SK-N-SH (cell line): ENCODE measurements at regions not wholly inside any gene's neighbourhood (a gene's known extent, or its start where the extent isn't known, plus 50 kb on each side); places are given as distances from the start of the nearest gene placed in this dataset.

Experiments
- CTCF ChIA-PET: fragments of 300-600, 350-600 bp; formaldehyde crosslinking; extraction: SDS; loops from one replicate; lab custom pipeline; 2021; lab: Yijun Ruan, JAX
- POLR2A ChIA-PET: fragments of 350-600 bp; sonication (Branson Sonifier 250); formaldehyde crosslinking; extraction: SDS; loops from one replicate; lab custom pipeline; 2020; ENCODE audit warnings: antibody characterized with exemption, inconsistent platforms; lab: Yijun Ruan, JAX
- DNase-seq: peaks from one replicate; pipeline ENCODE4 v3.0.0; 2012
- H2AFZ ChIP-seq: fragments of 200-600 bp; sonication (generic); 2 replicates; pipeline ENCODE4 v1.8.1; 2016; ENCODE audit warnings: antibody characterized with exemption, mild to moderate bottlenecking, low read depth
- H3F3A ChIP-seq: fragments of 200-600 bp; sonication (generic); replicated peaks from 2 replicates; pipeline ENCODE3; 2016; ENCODE audit warnings: antibody characterized with exemption, mild to moderate bottlenecking; ENCODE audit not compliant: insufficient read depth
- H3K27ac ChIP-seq, 2 experiments: fragments of 200-500 bp in 1 of 2; fragments of 200-600 bp in 1 of 2; sonication (Bioruptor generic) in 1 of 2; sonication (generic), shearing (Covaris generic) in 1 of 2; 2 replicates each; pipeline versions ENCODE4 v1.5.1 to v1.6.1; 2014 to 2016; ENCODE audit warnings: low read depth in 2 of 2, inconsistent platforms in 1 of 2, low read length in 1 of 2, mild to moderate bottlenecking in 1 of 2, mixed read lengths in 1 of 2
- H3K27me3 ChIP-seq: fragments of 200-600 bp; sonication (generic), shearing (Covaris generic); 2 replicates; pipeline ENCODE4 v1.6.1; 2016; ENCODE audit warnings: mixed run types; ENCODE audit not compliant: insufficient read depth
- H3K36me3 ChIP-seq, 2 experiments: fragments of 200-500 bp in 1 of 2; fragments of 200-600 bp in 1 of 2; sonication (Bioruptor generic) in 1 of 2; sonication (generic) in 1 of 2; replicated peaks in 1 of 2; 2 replicates each; pipeline versions ENCODE3 to v1.5.1; 2014 to 2016; ENCODE audit warnings: low read length in 1 of 2, mild to moderate bottlenecking in 1 of 2; ENCODE audit not compliant: insufficient read depth in 2 of 2, control insufficient read depth in 1 of 2
- H3K4me1 ChIP-seq, 2 experiments: fragments of 200-500 bp in 1 of 2; fragments of 200-600 bp in 1 of 2; sonication (Bioruptor generic) in 1 of 2; sonication (generic), shearing (Covaris generic) in 1 of 2; 2 replicates each; pipeline versions ENCODE4 v1.5.1 to v1.6.1; 2014 to 2016; ENCODE audit warnings: low read depth in 1 of 2, low read length in 1 of 2, mixed run types in 1 of 2; ENCODE audit not compliant: insufficient read depth in 2 of 2, control insufficient read depth in 1 of 2
- H3K4me2 ChIP-seq: fragments of 200-600 bp; sonication (generic), shearing (Covaris generic); 2 replicates; pipeline ENCODE4 v1.6.1; 2017; ENCODE audit warnings: mixed run types
- H3K4me3 ChIP-seq, 2 experiments: fragments of 200-500 bp in 1 of 2; fragments of 200-600 bp in 1 of 2; sonication (Bioruptor generic) in 1 of 2; sonication (generic), shearing (Covaris generic) in 1 of 2; 2 replicates each; pipeline versions ENCODE4 v1.5.1 to v1.8.1; 2014 to 2016; ENCODE audit warnings: low read depth in 2 of 2, inconsistent platforms in 1 of 2, low read length in 1 of 2, mild to moderate bottlenecking in 1 of 2, mixed read lengths in 1 of 2, moderate library complexity in 1 of 2
- H3K79me2 ChIP-seq: fragments of 200-600 bp; sonication (generic); 2 replicates; pipeline ENCODE4 v1.8.1; 2017; ENCODE audit warnings: mild to moderate bottlenecking; ENCODE audit not compliant: insufficient read depth
- H3K9ac ChIP-seq: fragments of 200-600 bp; sonication (generic); 2 replicates; pipeline ENCODE4 v1.6.1; 2017; ENCODE audit warnings: mixed run types
- H3K9me2 ChIP-seq: fragments of 200-600 bp; sonication (generic); 2 replicates; pipeline ENCODE4 v1.6.1; 2017; ENCODE audit warnings: mixed run types
- H3K9me3 ChIP-seq: fragments of 200-600 bp; sonication (generic); 2 replicates; pipeline ENCODE4 v1.6.1; 2017; ENCODE audit warnings: mixed run types, mild to moderate bottlenecking, moderate library complexity
- H4K20me1 ChIP-seq: fragments of 200-600 bp; sonication (generic); 2 replicates; pipeline ENCODE4 v1.6.1; 2017; ENCODE audit warnings: mild to moderate bottlenecking, mixed run types; ENCODE audit not compliant: insufficient read depth
- CTCF ChIP-seq: fragments of 200-600 bp; sonication (generic); IDR thresholded peaks from 2 replicates; pipeline ENCODE4 v1.6.1; 2017; ENCODE audit warnings: antibody characterized with exemption, mild to moderate bottlenecking, moderate library complexity
- ELF1 ChIP-seq: IDR thresholded peaks from 2 replicates; pipeline ENCODE4 v1.4.0; 2012
- EP300 ChIP-seq, 2 experiments: IDR thresholded peaks; 2 replicates each; pipeline versions ENCODE4 v1.4.0 to v1.6.1; 2012; ENCODE audit warnings: borderline replicate concordance in 1 of 2, low read depth in 1 of 2, low read length in 1 of 2
- EZH2phosphoT487 ChIP-seq: fragments of 200-600 bp; sonication (generic); IDR thresholded peaks from 2 replicates; pipeline ENCODE4 v1.6.1; 2017; ENCODE audit warnings: low read depth, mixed run types, mild to moderate bottlenecking, antibody characterized with exemption, moderate library complexity, borderline replicate concordance
- FOXJ3 ChIP-seq: sonication (generic); formaldehyde crosslinking; IDR thresholded peaks from 2 replicates; pipeline ENCODE4 v1.5.1; 2020; ENCODE audit warnings: mild to moderate bottlenecking, missing genetic modification reagents
- FOXM1 ChIP-seq: IDR thresholded peaks from 2 replicates; pipeline ENCODE4 v1.4.0; 2012; ENCODE audit warnings: low read depth, mild to moderate bottlenecking
- JUND ChIP-seq: IDR thresholded peaks from 2 replicates; pipeline ENCODE4 v1.4.0; 2012
- NFIC ChIP-seq: IDR thresholded peaks from 2 replicates; pipeline ENCODE4 v1.4.0; 2012; ENCODE audit warnings: borderline replicate concordance
- NRF1 ChIP-seq: IDR thresholded peaks from 2 replicates; pipeline ENCODE4 v1.6.1; 2012; ENCODE audit warnings: low read depth, mild to moderate bottlenecking, low read length
- POLR2AphosphoS5 ChIP-seq: IDR thresholded peaks from 2 replicates; pipeline ENCODE4 v1.6.1; 2012; ENCODE audit warnings: low read depth, low read length
- RAD21 ChIP-seq: IDR thresholded peaks from 2 replicates; pipeline ENCODE4 v1.6.1; 2012; ENCODE audit warnings: mild to moderate bottlenecking, low read length
- REST ChIP-seq: IDR thresholded peaks from 2 replicates; pipeline ENCODE4 v1.6.1; 2012; ENCODE audit warnings: mild to moderate bottlenecking, low read depth, low read length, moderate library complexity
- RXRA ChIP-seq: IDR thresholded peaks from 2 replicates; pipeline ENCODE4 v1.4.0; 2012; ENCODE audit warnings: low read depth, mild to moderate bottlenecking, borderline replicate concordance
- SIN3A ChIP-seq: IDR thresholded peaks from 2 replicates; pipeline ENCODE4 v1.6.1; 2012; ENCODE audit warnings: low read depth, mild to moderate bottlenecking, low read length, moderate library complexity, borderline replicate concordance
- TAF1 ChIP-seq: IDR thresholded peaks from 2 replicates; pipeline ENCODE4 v1.6.1; 2012; ENCODE audit warnings: low read depth, mild to moderate bottlenecking, low read length, moderate library complexity, borderline replicate concordance
- TEAD4 ChIP-seq: IDR thresholded peaks from 2 replicates; pipeline ENCODE4 v1.4.0; 2012; ENCODE audit warnings: mild to moderate bottlenecking, borderline replicate concordance; ENCODE audit not compliant: insufficient read depth
- ZBTB33 ChIP-seq: IDR thresholded peaks from 2 replicates; pipeline ENCODE4 v1.4.0; 2012; ENCODE audit warnings: low read depth, borderline replicate concordance
- WGBS: methylation state at CpG from one replicate; pipeline ENCODE4 v1.1.6; 2017; ENCODE audit warnings: low lambda C conversion rate; 5-methylcytosine and 5-hydroxymethylcytosine counted together
- TF ChIP-seq, protein P1 (sequence below): IDR thresholded peaks from 2 replicates; pipeline ENCODE4 v1.4.0; 2012; ENCODE audit warnings: low read depth

- 75% methylated on average over 3 of the region's 3 CpGs for WGBS
- Histone ChIP-seq H3K4me3 (no peak overlapping the region), H3K27ac (no peak overlapping the region)
These were observed 73.6 kb upstream of the NBPF3 start for GRCh38 chr1:21366288-21366687.

More at GRCh38 chr1:21366288-21366687, 73.6 kb upstream of the NBPF3 start:
- Histone ChIP-seq H3K4me1 (peaks cover 0 to 7% of the 10 kb centered on the region in 2 experiments; a peak in 1 of 4 replicates), H3K9me3 (no peaks in the 10 kb centered on the region), H3F3A (no peaks in the 10 kb centered on the region), H3K4me2 (no peak overlapping the region), H3K27me3 (no peaks in the 10 kb centered on the region), H3K36me3 (no peaks in the 10 kb centered on the region)
- no peak for DNase-seq
- no peak for TF ChIP-seq TEAD4
- TF ChIP-seq EZH2phosphoT487: no peak
- TF ChIP-seq ZBTB33: no peak
- no peak for TF ChIP-seq RXRA
- no peak for TF ChIP-seq CTCF
- no peak for TF ChIP-seq POLR2AphosphoS5
- no peak for TF ChIP-seq NRF1
- TF ChIP-seq JUND: no peak
- no peak for TF ChIP-seq TAF1
- no peak for TF ChIP-seq REST
- TF ChIP-seq, protein P1, sequence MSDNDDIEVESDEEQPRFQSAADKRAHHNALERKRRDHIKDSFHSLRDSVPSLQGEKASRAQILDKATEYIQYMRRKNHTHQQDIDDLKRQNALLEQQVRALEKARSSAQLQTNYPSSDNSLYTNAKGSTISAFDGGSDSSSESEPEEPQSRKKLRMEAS: no peak
- TF ChIP-seq NFIC: no peak
- no peak for TF ChIP-seq SIN3A
- no peak for TF ChIP-seq FOXM1
- no peak for TF ChIP-seq FOXJ3 (CRISPR knock-in tag)
- TF ChIP-seq RAD21: no peak
- no peak for TF ChIP-seq ELF1
- TF ChIP-seq EP300 (IDR thresholded peaks at IDR 0.05; ENCODE audit: borderline replicate concordance in 1 of 2, low read depth in 1 of 2, low read length in 1 of 2): no peak
- TF ChIP-seq, all 33 proteins: peak for 0
- CTCF ChIA-PET: interaction anchor here (0.6 to 9.2 kb wide), 6 partner anchors 26 to 229 kb away, joined by 4 to 253 read pairs (median 12); no protein-coding TSS in a partner anchor
- Histone ChIP-seq H2AFZ (no peak overlapping the region), H4K20me1 (no peaks in the 10 kb centered on the region), H3K79me2 (no peaks in the 10 kb centered on the region), H3K9ac (no peak overlapping the region), H3K9me2 (no peaks in the 10 kb centered on the region)
- POLR2A ChIA-PET: no interaction called here
